ENCODE measurements at regions not wholly inside any gene's neighbourhood (a gene's known extent, or its start where the extent isn't known, plus 50 kb on each side); places are given as distances from the start of the nearest gene placed in this dataset.

DNA sequence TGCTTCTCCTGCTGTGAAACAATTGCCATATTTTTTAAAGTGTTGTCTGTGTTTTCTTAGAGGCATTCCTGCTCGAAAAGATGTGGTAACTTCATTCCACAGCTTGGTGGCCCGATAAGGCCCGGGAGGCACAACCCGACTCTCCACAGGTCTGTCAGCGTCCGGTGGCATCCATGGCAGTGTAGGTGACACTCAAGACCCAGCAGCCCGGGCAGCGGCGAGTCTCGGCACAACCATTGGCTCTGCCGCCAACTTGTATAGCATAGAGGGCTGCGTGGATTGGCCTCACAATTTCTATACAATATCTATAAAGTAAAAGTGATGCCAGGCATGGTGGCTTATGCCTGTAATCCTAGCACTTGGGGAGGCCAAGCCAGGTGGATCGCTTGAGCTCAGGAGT is 262.3 kb upstream of the CHRNA7 start:
- 96% methylated on average over 13 of the region's 13 CpGs for WGBS (ENCODE audit: low lambda C conversion rate, missing lambda C conversion rate)
- no peak overlapping the region for H3K4me2 ChIP-seq
- no peak overlapping the region for H2AFZ ChIP-seq
- no peaks in the 10 kb centered on the region for H4K20me1 ChIP-seq (ENCODE audit: insufficient read depth, poor library complexity, severe bottlenecking)
- no peak overlapping the region for H3K27ac ChIP-seq
- H3K27me3 ChIP-seq = peaks cover 4% of the 10 kb centered on the region
- DNase-seq (ENCODE audit: low spot score) = no peak
- H3K4me3 ChIP-seq = no peak overlapping the region
- H3K9me2 ChIP-seq (replicated peaks; ENCODE audit: insufficient read depth) = no peaks in the 10 kb centered on the region
- H3K4me1 ChIP-seq (ENCODE audit: insufficient read depth) = no peaks in the 10 kb centered on the region
- no peaks in the 10 kb centered on the region for H3K9me3 ChIP-seq (ENCODE audit: low read depth)
- no peaks in the 10 kb centered on the region for H3K36me3 ChIP-seq (replicated peaks; ENCODE audit: insufficient read depth, low read depth)
- no peaks in the 10 kb centered on the region for H3K79me2 ChIP-seq
- TF ChIP-seq, protein P1, sequence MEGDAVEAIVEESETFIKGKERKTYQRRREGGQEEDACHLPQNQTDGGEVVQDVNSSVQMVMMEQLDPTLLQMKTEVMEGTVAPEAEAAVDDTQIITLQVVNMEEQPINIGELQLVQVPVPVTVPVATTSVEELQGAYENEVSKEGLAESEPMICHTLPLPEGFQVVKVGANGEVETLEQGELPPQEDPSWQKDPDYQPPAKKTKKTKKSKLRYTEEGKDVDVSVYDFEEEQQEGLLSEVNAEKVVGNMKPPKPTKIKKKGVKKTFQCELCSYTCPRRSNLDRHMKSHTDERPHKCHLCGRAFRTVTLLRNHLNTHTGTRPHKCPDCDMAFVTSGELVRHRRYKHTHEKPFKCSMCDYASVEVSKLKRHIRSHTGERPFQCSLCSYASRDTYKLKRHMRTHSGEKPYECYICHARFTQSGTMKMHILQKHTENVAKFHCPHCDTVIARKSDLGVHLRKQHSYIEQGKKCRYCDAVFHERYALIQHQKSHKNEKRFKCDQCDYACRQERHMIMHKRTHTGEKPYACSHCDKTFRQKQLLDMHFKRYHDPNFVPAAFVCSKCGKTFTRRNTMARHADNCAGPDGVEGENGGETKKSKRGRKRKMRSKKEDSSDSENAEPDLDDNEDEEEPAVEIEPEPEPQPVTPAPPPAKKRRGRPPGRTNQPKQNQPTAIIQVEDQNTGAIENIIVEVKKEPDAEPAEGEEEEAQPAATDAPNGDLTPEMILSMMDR (IDR thresholded peaks at IDR 0.05; ENCODE audit: poor library complexity) = no peak
- TF ChIP-seq EZH2phosphoT487 (IDR thresholded peaks at IDR 0.05; ENCODE audit: low read depth, severe bottlenecking, unreplicated experiment) (no peak), EZH2 (IDR thresholded peaks at IDR 0.05; ENCODE audit: borderline replicate concordance) (no peak)

DNA sequence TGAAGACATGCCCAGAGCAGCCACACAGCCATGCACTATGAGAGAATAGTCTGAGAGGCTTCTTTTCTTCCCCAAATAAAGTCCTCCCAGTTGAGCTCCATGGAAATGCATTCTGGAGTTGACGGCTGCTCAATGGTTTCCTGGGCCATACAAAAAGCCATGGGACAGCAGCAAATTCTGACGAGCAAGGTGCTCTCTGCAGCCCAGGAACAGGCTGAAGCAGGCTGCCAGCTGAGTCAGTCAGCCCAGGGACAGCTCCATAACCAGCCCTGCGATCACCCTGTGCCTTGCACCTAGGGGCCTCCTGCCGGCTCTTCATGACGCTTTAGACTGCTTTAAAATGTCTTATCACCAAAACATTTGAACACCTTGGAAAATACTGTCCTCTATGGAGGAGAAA is 256.3 kb upstream of the CHRNA7 start:
- H3K36me3 ChIP-seq (replicated peaks; ENCODE audit: insufficient read depth, low read depth) = no peaks in the 10 kb centered on the region
- no peaks in the 10 kb centered on the region for H3K79me2 ChIP-seq
- no peak overlapping the region for H3K27ac ChIP-seq
- TF ChIP-seq EZH2phosphoT487 (IDR thresholded peaks at IDR 0.05; ENCODE audit: low read depth, severe bottlenecking, unreplicated experiment) (no peak), EZH2 (IDR thresholded peaks at IDR 0.05; ENCODE audit: borderline replicate concordance) (no peak)
- TF ChIP-seq, protein P1 (IDR thresholded peaks at IDR 0.05; ENCODE audit: poor library complexity) = no peak
- no peak overlapping the region for H2AFZ ChIP-seq
- no peaks in the 10 kb centered on the region for H3K27me3 ChIP-seq
- H4K20me1 ChIP-seq (ENCODE audit: insufficient read depth, poor library complexity, severe bottlenecking) = no peaks in the 10 kb centered on the region
- H3K9me2 ChIP-seq (replicated peaks; ENCODE audit: insufficient read depth) = no peaks in the 10 kb centered on the region
- H3K4me1 ChIP-seq (ENCODE audit: insufficient read depth) = no peaks in the 10 kb centered on the region
- 56% methylated on average over 5 of the region's 5 CpGs for WGBS (ENCODE audit: low lambda C conversion rate, missing lambda C conversion rate)
- no peaks in the 10 kb centered on the region for H3K9me3 ChIP-seq (ENCODE audit: low read depth)
- no peak for DNase-seq (ENCODE audit: low spot score)
- no peak overlapping the region for H3K4me2 ChIP-seq
- H3K4me3 ChIP-seq = no peak overlapping the region

DNA sequence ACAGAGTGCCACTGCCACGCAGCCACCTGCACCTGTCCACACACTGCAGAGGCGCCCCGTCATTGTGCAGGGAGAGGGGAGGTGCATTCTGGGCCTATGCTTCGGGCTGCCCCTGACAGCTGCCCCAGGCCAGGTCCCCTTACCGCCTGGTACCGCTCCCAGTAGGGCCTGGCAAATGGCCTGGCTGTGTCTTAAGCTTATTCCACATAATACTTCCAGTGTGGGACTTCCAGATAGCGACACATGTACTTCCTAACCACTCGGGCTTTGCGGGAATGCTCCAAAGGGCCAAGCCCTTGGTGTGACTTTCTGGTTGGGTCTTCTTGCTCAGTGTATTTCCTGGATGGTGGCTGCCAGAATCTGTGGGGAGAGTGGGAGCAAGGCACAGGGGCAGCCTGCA is 254.3 kb upstream of the CHRNA7 start:
- 82% methylated on average over 9 of the region's 9 CpGs for WGBS (ENCODE audit: low lambda C conversion rate, missing lambda C conversion rate)
- H3K4me1 ChIP-seq (ENCODE audit: insufficient read depth) = no peaks in the 10 kb centered on the region
- no peak overlapping the region for H3K4me3 ChIP-seq
- H3K4me2 ChIP-seq = no peak overlapping the region
- no peaks in the 10 kb centered on the region for H4K20me1 ChIP-seq (ENCODE audit: insufficient read depth, poor library complexity, severe bottlenecking)
- no peaks in the 10 kb centered on the region for H3K36me3 ChIP-seq (replicated peaks; ENCODE audit: insufficient read depth, low read depth)
- no peaks in the 10 kb centered on the region for H3K27me3 ChIP-seq
- DNase-seq (ENCODE audit: low spot score) = no peak
- H2AFZ ChIP-seq = no peak overlapping the region
- no peaks in the 10 kb centered on the region for H3K9me3 ChIP-seq (ENCODE audit: low read depth)
- no peak overlapping the region for H3K27ac ChIP-seq
- H3K79me2 ChIP-seq = no peaks in the 10 kb centered on the region
- TF ChIP-seq, protein P1 (IDR thresholded peaks at IDR 0.05; ENCODE audit: poor library complexity) = no peak
- TF ChIP-seq EZH2 (IDR thresholded peaks at IDR 0.05; ENCODE audit: borderline replicate concordance) (no peak), EZH2phosphoT487 (IDR thresholded peaks at IDR 0.05; ENCODE audit: low read depth, severe bottlenecking, unreplicated experiment) (no peak)
- no peaks in the 10 kb centered on the region for H3K9me2 ChIP-seq (replicated peaks; ENCODE audit: insufficient read depth)

DNA sequence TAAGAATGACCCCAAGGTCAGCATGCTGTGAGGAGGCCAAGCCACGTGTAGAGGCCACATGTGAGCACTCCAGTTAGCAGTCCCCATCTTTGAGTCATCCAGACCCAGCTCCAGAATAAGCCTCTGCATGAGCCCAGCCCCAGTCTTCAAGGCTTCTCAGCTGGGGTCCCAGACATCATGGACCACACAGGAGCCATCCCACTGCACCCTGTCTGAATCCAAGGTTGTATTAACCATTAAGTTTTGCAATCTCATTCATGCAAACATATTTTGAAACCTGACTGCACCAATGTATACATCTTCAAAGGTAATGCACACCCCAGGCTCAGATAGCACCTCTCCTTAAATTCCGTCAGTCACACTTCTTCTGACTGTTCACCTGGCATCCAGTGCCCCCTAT is 249.1 kb upstream of the CHRNA7 start:
- Histone ChIP-seq H3K27ac (no peak overlapping the region), H3K79me2 (no peaks in the 10 kb centered on the region), H3K27me3 (no peaks in the 10 kb centered on the region), H3K4me1 (ENCODE audit: insufficient read depth) (no peaks in the 10 kb centered on the region), H3K36me3 (replicated peaks; ENCODE audit: insufficient read depth, low read depth) (no peaks in the 10 kb centered on the region), H3K4me3 (no peak overlapping the region), H4K20me1 (ENCODE audit: insufficient read depth, poor library complexity, severe bottlenecking) (no peaks in the 10 kb centered on the region), H3K4me2 (no peak overlapping the region), H3K9me2 (replicated peaks; ENCODE audit: insufficient read depth) (no peaks in the 10 kb centered on the region), H2AFZ (no peak overlapping the region), H3K9me3 (ENCODE audit: low read depth) (no peaks in the 10 kb centered on the region)
- WGBS (ENCODE audit: low lambda C conversion rate, missing lambda C conversion rate) = 84% methylated on average over 2 of the region's 2 CpGs
- TF ChIP-seq EZH2 (IDR thresholded peaks at IDR 0.05; ENCODE audit: borderline replicate concordance) (no peak), EZH2phosphoT487 (IDR thresholded peaks at IDR 0.05; ENCODE audit: low read depth, severe bottlenecking, unreplicated experiment) (no peak)
- TF ChIP-seq, protein P1 (IDR thresholded peaks at IDR 0.05; ENCODE audit: poor library complexity) = no peak
- no peak for DNase-seq (ENCODE audit: low spot score)

All from hepatocyte (in vitro differentiated cells).